Kidney epithelial cell (primary cell): ENCODE measurements at regions not wholly inside any gene's neighbourhood (a gene's known extent, or its start where the extent isn't known, plus 50 kb on each side); places are given as distances from the start of the nearest gene placed in this dataset.
A peak's percentile ranks its signal among the peaks of the same experiment; 100 is the strongest.
"Not testable (repeated sequence)": the region's sequence is repeated elsewhere in the genome, so short reads cannot be mapped to it uniquely, and the experiment has no call there.

Experiments used
- DNase-seq: peaks from one replicate; pipeline ENCODE4 v3.0.0-alpha.2; 2010; ENCODE audit warnings: low read depth
- H3K27me3 ChIP-seq: 2 replicates; pipeline ENCODE4 v1.6.0; 2011; ENCODE audit warnings: low read length; ENCODE audit not compliant: control insufficient read depth, insufficient read depth
- H3K36me3 ChIP-seq: 2 replicates; pipeline ENCODE4 v1.5.1; 2011; ENCODE audit warnings: low read length; ENCODE audit not compliant: control insufficient read depth, insufficient read depth
- H3K4me3 ChIP-seq: 2 replicates; pipeline ENCODE4 v1.5.1; 2011; ENCODE audit warnings: low read depth, mild to moderate bottlenecking, control low read depth, low read length
- TF ChIP-seq, protein P1 (sequence below): IDR thresholded peaks from 2 replicates; pipeline ENCODE4 v1.5.1; 2011; ENCODE audit warnings: mild to moderate bottlenecking, moderate library complexity, low read length, control low read depth, inconsistent platforms; ENCODE audit not compliant: insufficient read depth, poor library complexity, severe bottlenecking

DNA sequence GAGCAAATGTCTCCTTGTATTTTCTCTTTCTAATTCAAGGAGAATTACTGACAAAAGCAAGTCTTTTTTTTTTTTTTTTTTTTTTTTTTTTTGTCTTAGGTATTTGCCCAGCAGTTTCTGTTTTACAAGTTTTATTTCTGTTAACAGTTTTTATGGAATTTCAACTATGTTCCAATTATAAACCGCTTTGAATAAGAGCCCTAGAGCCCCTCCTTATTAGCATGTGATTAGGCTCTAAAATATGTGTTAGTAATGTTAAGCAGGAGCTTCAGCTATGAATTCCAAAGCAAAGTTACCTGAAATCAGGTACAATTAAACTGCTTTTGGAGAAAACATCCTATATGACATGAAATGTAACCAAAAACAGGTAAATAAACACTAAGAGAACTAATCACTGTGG is 997.0 kb upstream of the POT1 start:
- peak; percentile 16 for DNase-seq
- no peaks in the 10 kb centered on the region for H3K27me3 ChIP-seq

DNA sequence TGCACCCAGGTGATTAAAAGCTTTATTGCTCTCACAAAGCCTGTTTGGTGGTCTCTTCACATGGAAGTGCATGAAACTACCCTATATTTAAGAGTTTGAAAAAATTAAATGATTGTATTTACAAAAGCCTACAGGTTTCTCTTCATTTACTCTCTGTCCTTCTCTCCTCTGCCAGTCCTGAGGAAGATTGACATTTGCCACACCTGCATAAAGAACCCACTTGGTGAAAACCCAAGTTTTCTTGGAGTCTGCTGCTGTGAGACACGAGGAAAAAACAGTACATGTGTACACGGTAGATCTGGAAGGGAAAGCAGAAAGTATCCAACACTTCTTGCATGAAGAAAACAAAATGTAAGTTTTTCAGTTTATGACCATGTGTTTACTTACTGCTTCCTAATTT is 994.4 kb upstream of the POT1 start:
- DNase-seq = no peak
- Histone ChIP-seq H3K4me3 (no peak overlapping the region), H3K27me3 (no peaks in the 10 kb centered on the region), H3K36me3 (no peaks in the 10 kb centered on the region)
- TF ChIP-seq, protein P1, sequence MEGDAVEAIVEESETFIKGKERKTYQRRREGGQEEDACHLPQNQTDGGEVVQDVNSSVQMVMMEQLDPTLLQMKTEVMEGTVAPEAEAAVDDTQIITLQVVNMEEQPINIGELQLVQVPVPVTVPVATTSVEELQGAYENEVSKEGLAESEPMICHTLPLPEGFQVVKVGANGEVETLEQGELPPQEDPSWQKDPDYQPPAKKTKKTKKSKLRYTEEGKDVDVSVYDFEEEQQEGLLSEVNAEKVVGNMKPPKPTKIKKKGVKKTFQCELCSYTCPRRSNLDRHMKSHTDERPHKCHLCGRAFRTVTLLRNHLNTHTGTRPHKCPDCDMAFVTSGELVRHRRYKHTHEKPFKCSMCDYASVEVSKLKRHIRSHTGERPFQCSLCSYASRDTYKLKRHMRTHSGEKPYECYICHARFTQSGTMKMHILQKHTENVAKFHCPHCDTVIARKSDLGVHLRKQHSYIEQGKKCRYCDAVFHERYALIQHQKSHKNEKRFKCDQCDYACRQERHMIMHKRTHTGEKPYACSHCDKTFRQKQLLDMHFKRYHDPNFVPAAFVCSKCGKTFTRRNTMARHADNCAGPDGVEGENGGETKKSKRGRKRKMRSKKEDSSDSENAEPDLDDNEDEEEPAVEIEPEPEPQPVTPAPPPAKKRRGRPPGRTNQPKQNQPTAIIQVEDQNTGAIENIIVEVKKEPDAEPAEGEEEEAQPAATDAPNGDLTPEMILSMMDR = no peak

More for the DNA sequence above, 997.0 kb upstream of the POT1 start:
- H3K4me3 ChIP-seq = no peak overlapping the region
- H3K36me3 ChIP-seq = no peaks in the 10 kb centered on the region
- TF ChIP-seq, protein P1 = no peak

DNA sequence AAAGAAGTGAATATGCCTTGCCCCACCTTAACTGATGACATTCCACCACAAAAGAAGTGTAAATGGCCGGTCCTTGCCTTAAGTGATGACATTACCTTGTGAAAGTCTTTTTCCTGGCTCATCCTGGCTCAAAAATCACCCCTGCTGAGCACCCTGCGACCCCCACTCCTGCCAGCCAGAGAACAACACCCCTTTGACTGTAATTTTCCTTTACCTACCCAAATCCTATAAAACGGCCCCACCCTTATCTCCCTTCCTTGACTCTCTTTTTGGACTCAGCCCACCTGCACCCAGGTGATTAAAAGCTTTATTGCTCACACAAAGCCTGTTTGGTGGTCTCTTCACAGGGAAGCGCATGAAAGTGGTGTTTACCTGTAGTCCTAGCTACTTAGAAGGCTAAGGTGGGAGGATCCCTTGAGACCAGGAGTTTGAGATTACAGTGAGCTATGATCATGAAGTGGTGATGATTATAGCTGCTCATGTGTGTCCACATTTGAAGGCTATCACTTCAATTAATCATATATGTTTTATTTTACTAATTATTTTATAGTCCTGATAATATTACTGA is 985.8 kb upstream of the POT1 start:
- H3K36me3 ChIP-seq, H3K4me3 ChIP-seq, H3K27me3 ChIP-seq, DNase-seq: not testable (repeated sequence)

DNA sequence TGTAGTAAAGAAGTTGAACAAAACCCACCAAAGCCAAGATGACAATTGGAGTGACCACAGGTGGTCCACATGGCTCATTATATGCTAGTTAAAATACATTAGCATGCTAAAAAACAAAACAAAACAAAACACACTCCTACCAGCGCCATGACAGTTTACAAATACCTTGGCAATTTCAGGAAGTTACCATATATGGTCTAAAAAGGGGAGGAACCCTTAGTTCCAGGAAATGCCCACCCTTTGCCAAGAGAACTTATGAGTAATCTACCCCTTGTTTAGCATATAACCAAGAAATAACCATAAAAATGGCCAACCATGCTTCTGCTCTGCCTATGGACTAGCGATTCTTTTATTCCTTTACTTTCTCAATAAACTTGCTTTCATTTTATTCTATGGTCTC is 979.1 kb upstream of the POT1 start:
- Histone ChIP-seq H3K4me3 (no peak overlapping the region), H3K36me3 (no peaks in the 10 kb centered on the region), H3K27me3 (no peaks in the 10 kb centered on the region)
- TF ChIP-seq, protein P1 = no peak
- DNase-seq = no peak

DNA sequence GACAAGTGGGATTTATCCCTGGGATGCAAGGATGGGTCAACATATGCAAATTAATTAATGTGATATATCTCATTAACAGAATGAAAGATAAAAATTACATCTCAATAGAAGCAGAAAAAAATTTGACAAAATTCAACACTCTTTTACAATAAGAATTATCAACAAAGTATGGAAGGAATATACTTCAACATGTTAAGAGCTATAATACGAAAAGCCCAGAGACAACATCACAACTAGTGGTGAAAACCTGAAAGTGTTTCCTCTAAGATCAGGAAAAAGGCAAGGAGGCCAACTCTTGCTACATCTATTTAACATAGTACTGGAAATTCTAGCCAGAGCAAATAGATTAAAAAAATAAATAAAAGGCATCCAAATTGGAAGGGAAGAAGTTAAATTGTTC is 970.0 kb upstream of the POT1 start:
- H3K27me3 ChIP-seq = no peaks in the 10 kb centered on the region
- no peaks in the 10 kb centered on the region for H3K36me3 ChIP-seq
- no peak overlapping the region for H3K4me3 ChIP-seq
- TF ChIP-seq, protein P1 = no peak
- no peak for DNase-seq

DNA sequence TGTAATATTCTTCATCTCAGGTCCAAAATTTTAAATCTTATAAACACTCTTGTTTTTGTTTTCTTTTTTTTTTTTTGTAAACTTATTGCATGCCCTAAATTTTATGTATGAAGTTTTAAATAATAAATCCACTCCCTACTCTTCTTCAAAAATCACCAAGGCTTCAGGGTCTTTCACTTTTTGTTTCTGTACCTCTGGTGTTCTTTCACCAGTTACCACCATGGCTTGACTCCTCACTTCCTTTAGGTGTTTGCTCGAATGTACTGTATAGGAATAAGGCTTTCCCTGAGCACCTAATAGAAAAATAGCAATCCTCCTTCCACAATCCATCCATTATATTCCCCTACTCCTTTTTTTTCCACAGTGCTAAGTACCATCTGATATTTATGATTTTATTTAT is 962.8 kb upstream of the POT1 start:
- no peak for DNase-seq
- Histone ChIP-seq H3K4me3 (no peak overlapping the region), H3K27me3 (no peaks in the 10 kb centered on the region), H3K36me3 (no peaks in the 10 kb centered on the region)
- TF ChIP-seq, protein P1 = no peak
